Thoracic aorta (tissue), 2 donors: ENCODE measurements at regions not wholly inside any gene's neighbourhood (a gene's known extent, or its start where the extent isn't known, plus 50 kb on each side); places are given as distances from the start of the nearest gene placed in this dataset.

Experiments
- ATAC-seq: fragments of 150-250 bp; one replicate; pipeline ENCODE4 v1.8.0; 2017; ENCODE audit warnings: low read depth; ENCODE audit not compliant: insufficient number of reproducible peaks, low FRiP score
- DNase-seq: peaks from one replicate; pipeline ENCODE4 v3.0.0-alpha.2; 2020; ENCODE audit warnings: low spot score
- H3K27ac ChIP-seq, 2 donors: fragments of 200-600 bp; sonication (generic); 1 replicate in 1 of 2; 2 replicates in 1 of 2; pipeline ENCODE4 v1.5.1; 2016; ENCODE audit warnings: mild to moderate bottlenecking in 2 of 2, moderate library complexity in 2 of 2
- H3K27me3 ChIP-seq: fragments of 200-600 bp; sonication (generic); replicated peaks from 2 replicates; pipeline ENCODE4 v1.6.0; 2016; ENCODE audit warnings: mild to moderate bottlenecking; ENCODE audit not compliant: insufficient read depth
- H3K36me3 ChIP-seq: fragments of 200-600 bp; sonication (generic); one replicate; pipeline ENCODE4 v1.5.1; 2016
- H3K4me1 ChIP-seq, 2 donors: fragments of 200-600 bp; sonication (generic); 1 replicate in 1 of 2; 2 replicates in 1 of 2; pipeline versions ENCODE4 v1.5.1 to v1.6.0; 2016; ENCODE audit warnings: low read depth in 2 of 2, mild to moderate bottlenecking in 1 of 2; ENCODE audit not compliant: control insufficient read depth in 1 of 2
- H3K4me3 ChIP-seq: fragments of 200-600 bp; sonication (generic); 2 replicates; pipeline ENCODE4 v1.5.1; 2016; ENCODE audit warnings: mild to moderate bottlenecking
- H3K9me3 ChIP-seq: fragments of 200-600 bp; sonication (generic); 2 replicates; pipeline ENCODE4 v1.5.1; 2016
- CTCF ChIP-seq: fragments of 200-600 bp; sonication (generic); IDR thresholded peaks from one replicate; pipeline ENCODE4 v1.5.1; 2019; ENCODE audit warnings: antibody characterized with exemption

GRCh38 chr1:60868901-60869663 lies 213.3 kb upstream of the NFIA start:
- ATAC-seq (no peak), DNase-seq (no peak)
- Histone ChIP-seq H3K4me1 (no peaks in the 10 kb centered on the region), H3K36me3 (no peaks in the 10 kb centered on the region), H3K9me3 (no peaks in the 10 kb centered on the region), H3K4me3 (no peak overlapping the region), H3K27ac (no peak overlapping the region), H3K27me3 (no peaks in the 10 kb centered on the region)
- no peak for TF ChIP-seq CTCF

- Histone ChIP-seq H3K4me1 (no peaks in the 10 kb centered on the region), H3K36me3 (no peaks in the 10 kb centered on the region), H3K27ac (no peak overlapping the region), H3K9me3 (no peaks in the 10 kb centered on the region), H3K4me3 (no peak overlapping the region), H3K27me3 (no peaks in the 10 kb centered on the region)
- no peak for TF ChIP-seq CTCF
- ATAC-seq (no peak), DNase-seq (no peak)
Observed at GRCh38 chr1:60867782-60868181, 214.6 kb upstream of the NFIA start.

- DNase-seq (no peak), ATAC-seq (no peak)
- H3K27me3 ChIP-seq = no peaks in the 10 kb centered on the region
- H3K36me3 ChIP-seq = no peaks in the 10 kb centered on the region
- no peaks in the 10 kb centered on the region for H3K4me1 ChIP-seq
- H3K4me3 ChIP-seq = no peak overlapping the region
- no peak for TF ChIP-seq CTCF
- H3K9me3 ChIP-seq = no peaks in the 10 kb centered on the region
- no peak overlapping the region for H3K27ac ChIP-seq
Observed at GRCh38 chr1:60866917-60867531, 215.3 kb upstream of the NFIA start.

- no peak overlapping the region for H3K4me3 ChIP-seq
Observed at GRCh38 chr1:60866226-60866900, 216.0 kb upstream of the NFIA start.

More at GRCh38 chr1:60866226-60866900, 216.0 kb upstream of the NFIA start:
- H3K27me3 ChIP-seq = no peaks in the 10 kb centered on the region
- no peak overlapping the region for H3K27ac ChIP-seq
- H3K36me3 ChIP-seq = no peaks in the 10 kb centered on the region
- H3K9me3 ChIP-seq = no peaks in the 10 kb centered on the region
- no peak for DNase-seq
- ATAC-seq = no peak
- H3K4me1 ChIP-seq = no peaks in the 10 kb centered on the region
- no peak for TF ChIP-seq CTCF
